ENCODE measurements at regions not wholly inside any gene's neighbourhood (a gene's known extent, or its start where the extent isn't known, plus 50 kb on each side); places are given as distances from the start of the nearest gene placed in this dataset.

- no peak for TF ChIP-seq TCF12 (IDR thresholded peaks at IDR 0.05; ENCODE audit: low read depth)
- no peak for TF ChIP-seq EGR1 (IDR thresholded peaks at IDR 0.05)
- no peak for TF ChIP-seq REST (IDR thresholded peaks at IDR 0.05; ENCODE audit: low read depth)
- TF ChIP-seq CREB1 (IDR thresholded peaks at IDR 0.05; ENCODE audit: low read depth), result no peak
- no peak for TF ChIP-seq FOXM1 (IDR thresholded peaks at IDR 0.05; ENCODE audit: borderline replicate concordance, low read depth)
- no peak for TF ChIP-seq YY1 (IDR thresholded peaks at IDR 0.05; ENCODE audit: low read depth)
These were observed 837.6 kb upstream of the SLC10A2 start for GRCh38 chr13:103903790-103904189.
